WI38 (cell line): ENCODE measurements at regions not wholly inside any gene's neighbourhood (a gene's known extent, or its start where the extent isn't known, plus 50 kb on each side); places are given as distances from the start of the nearest gene placed in this dataset.

Experiments
- H3K4me3 ChIP-seq: 2 replicates; pipeline ENCODE4 v1.5.1; 2011; ENCODE audit warnings: low read depth, mild to moderate bottlenecking, control low read depth, low read length
- TF ChIP-seq, protein P1 (sequence below): IDR thresholded peaks from 2 replicates; pipeline ENCODE4 v1.5.1; 2012; ENCODE audit warnings: low read depth, mild to moderate bottlenecking, control low read depth, low read length

DNA sequence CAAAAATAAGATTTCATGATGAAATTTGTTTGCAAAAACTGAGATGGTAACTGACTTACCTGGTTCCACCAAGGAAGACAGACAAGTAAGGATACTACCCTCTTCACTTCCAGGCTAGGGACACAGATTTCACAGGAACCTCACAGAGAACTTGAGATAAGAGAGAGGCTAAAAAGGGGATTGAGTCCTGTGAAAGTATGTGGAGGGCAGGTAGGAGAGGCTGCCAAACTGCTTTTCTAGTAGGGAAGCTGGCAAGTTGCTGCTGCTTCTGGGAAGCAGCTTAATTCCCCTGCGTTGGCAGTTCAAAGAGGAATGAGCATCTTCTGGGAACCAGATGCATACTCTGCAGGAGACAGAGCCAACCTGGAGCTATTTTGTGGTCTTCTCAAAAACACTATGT lies 841.6 kb downstream of the CCSER2 start:
- TF ChIP-seq, protein P1, sequence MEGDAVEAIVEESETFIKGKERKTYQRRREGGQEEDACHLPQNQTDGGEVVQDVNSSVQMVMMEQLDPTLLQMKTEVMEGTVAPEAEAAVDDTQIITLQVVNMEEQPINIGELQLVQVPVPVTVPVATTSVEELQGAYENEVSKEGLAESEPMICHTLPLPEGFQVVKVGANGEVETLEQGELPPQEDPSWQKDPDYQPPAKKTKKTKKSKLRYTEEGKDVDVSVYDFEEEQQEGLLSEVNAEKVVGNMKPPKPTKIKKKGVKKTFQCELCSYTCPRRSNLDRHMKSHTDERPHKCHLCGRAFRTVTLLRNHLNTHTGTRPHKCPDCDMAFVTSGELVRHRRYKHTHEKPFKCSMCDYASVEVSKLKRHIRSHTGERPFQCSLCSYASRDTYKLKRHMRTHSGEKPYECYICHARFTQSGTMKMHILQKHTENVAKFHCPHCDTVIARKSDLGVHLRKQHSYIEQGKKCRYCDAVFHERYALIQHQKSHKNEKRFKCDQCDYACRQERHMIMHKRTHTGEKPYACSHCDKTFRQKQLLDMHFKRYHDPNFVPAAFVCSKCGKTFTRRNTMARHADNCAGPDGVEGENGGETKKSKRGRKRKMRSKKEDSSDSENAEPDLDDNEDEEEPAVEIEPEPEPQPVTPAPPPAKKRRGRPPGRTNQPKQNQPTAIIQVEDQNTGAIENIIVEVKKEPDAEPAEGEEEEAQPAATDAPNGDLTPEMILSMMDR, result no peak
- no peak overlapping the region for H3K4me3 ChIP-seq

DNA sequence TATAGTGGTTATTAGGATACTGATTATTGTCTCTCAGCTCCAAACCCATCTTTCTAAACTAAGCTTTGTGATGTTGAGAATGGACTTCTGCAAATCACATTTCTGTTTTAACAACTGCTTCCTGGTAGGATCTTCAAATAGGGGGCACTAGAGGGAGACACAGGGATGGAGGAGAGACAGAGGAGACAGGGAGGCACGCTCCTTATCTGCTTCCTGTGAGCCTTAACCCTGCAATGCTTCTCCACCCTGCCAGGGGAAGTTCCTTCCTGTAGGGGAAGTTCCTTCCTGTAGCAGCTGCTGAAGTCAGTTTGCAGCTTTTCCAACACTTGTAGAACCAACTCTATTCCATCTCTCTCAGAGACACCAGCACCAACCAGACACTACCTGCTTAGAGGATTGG lies 847.2 kb downstream of the CCSER2 start:
- TF ChIP-seq, protein P1, result no peak

DNA sequence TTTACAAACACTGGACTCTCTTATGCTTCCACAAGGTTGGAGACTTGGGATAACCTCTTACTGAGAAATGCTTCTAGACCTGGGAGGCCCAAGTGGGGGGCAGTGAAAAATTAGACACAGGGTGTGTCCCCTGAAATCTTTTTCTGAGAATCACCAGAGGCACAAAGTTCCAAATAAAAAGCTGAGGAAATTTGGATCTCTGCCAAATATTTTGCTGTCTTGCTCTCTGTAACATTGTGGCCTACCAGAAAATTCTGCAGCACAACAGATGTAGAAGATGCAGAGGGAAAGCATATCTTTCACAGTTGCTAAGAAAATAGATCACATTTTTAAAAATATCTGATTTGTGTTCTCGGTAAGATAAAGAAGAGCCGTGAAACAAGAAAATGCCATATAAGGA lies 849.4 kb downstream of the CCSER2 start:
- no peak overlapping the region for H3K4me3 ChIP-seq
- TF ChIP-seq, protein P1, result no peak

More for the DNA sequence above, 847.2 kb downstream of the CCSER2 start:
- H3K4me3 ChIP-seq, result no peak overlapping the region

DNA sequence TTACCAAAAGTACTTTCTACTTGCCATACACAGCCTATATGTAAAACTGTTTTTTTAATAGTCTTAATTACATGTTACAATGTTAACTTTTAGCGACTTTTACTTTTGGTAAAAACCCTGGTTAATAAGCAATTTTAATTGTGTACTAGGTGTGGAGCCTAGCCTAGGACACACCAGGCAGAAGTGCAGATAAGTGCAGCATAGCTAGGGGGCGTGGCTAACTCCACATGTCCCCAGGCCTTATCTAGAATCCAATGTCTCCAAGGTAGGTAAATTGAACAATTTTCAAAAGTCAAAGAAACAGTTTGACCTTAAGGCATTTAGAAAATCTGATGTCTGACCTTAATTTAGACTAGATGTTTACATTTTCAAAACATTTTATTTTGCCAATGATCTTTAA lies 858.7 kb downstream of the CCSER2 start:
- TF ChIP-seq, protein P1, result no peak
- H3K4me3 ChIP-seq, result no peak overlapping the region

DNA sequence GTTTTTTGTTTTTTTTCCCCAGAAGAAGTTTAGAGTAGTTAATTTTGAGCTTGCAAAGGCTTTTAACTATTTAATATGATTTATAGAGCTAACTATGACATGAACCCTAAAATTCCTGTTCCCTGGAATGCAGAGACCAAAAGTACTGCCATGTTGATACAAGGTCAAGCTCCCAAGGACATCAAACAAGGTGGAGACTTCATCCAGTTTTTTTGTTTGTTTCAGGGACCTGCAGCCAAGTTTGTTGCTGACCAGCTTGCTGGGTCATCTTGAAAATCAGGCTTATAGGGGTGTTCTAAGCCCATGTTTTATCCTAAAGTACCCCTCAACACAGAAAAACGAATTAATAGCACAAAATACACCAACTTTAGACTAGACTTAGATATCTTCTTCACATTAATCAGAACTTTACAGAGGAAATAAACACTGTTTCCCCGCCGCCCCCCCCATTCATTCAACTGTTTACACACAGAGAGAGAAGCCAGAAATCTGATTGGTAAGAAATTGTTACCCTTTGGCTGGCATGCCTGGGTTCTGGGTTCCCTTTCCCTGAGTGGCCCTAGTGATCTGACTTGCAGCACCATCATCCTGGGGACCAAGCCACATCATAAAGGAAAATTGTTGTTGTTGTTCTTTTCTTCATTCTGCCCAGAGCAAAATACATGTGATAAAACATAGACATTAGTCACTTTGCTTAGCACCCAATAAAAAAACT lies 860.5 kb downstream of the CCSER2 start:
- H3K4me3 ChIP-seq, result no peak overlapping the region
- TF ChIP-seq, protein P1, result no peak

DNA sequence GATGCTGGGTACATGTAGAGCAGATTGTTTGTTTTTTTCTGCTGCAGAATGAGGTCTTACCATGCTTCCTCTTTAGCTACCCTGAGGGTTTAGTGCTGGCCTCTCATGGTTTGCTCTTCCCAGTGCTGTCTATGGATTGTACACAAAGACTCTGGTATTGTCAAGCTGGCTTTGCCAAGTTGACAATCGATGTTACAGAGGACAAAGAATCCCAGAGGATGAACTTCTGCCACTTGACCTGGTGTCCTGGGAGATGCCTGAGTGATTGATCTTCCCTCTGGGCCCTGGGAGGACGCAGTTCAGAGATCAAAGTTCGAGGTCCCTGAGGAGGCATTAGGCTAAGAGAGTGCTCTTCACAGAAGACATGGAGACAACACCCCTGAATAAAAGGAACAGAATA lies 865.4 kb downstream of the CCSER2 start:
- TF ChIP-seq, protein P1, result no peak
- H3K4me3 ChIP-seq, result no peak overlapping the region

DNA sequence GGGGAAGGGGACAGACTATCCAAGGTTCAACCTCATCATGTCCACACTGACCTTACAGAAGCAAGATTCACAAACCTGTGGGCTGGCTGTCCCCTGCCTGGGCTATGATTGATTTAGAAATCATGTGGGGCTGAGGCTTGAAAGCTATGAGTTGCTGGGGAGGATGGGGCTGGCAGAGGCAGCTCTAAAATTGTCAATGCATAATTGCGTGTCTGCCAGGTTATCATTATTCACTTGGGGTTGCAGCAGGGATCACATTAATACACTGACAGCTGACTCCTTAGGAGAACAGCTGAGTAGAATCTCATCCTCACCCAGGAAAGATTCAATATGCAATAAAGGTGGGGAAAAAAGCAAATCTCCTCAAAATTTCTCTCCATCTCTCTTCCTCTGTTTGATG lies 866.3 kb downstream of the CCSER2 start:
- TF ChIP-seq, protein P1, result no peak
- H3K4me3 ChIP-seq, result no peak overlapping the region
